ENCODE measurements at regions not wholly inside any gene's neighbourhood (a gene's known extent, or its start where the extent isn't known, plus 50 kb on each side); places are given as distances from the start of the nearest gene placed in this dataset.

DNA sequence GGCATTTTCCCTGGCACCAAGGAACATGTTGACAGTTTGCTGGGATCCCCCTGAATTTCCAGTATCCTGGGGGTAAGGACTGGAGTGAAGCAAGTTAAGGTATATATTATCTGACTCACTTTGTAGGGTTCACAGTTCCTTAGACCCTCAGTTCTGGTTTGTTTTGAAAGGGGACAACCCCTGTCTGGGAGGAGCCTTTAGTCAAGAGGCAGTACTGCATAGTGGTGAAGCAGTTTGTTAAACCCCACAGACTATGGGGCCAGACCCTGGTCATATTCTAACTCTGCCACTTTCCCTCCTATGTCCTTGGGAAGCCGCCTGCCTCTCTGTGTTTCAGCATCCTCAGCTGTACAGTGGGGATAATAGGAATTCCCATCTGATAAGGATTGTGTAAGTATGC, 145.5 kb upstream of the ZFHX3 start:
- TF ChIP-seq CTCF (IDR thresholded peaks at IDR 0.05) (no peak), JUND (IDR thresholded peaks at IDR 0.05) (no peak), EZH2phosphoT487 (IDR thresholded peaks at IDR 0.05; ENCODE audit: borderline replicate concordance, low read depth) (no peak), MXI1 (IDR thresholded peaks at IDR 0.05; ENCODE audit: low read depth, low read length) (no peak), NRF1 (IDR thresholded peaks at IDR 0.05; ENCODE audit: low read depth, low read length) (no peak)
- TF ChIP-seq, protein P1, sequence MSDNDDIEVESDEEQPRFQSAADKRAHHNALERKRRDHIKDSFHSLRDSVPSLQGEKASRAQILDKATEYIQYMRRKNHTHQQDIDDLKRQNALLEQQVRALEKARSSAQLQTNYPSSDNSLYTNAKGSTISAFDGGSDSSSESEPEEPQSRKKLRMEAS (IDR thresholded peaks at IDR 0.05; ENCODE audit: low read depth), result no peak

All from SK-N-SH (cell line).